Tibial nerve (tissue), 4 donors: ENCODE measurements at regions not wholly inside any gene's neighbourhood (a gene's known extent, or its start where the extent isn't known, plus 50 kb on each side); places are given as distances from the start of the nearest gene placed in this dataset.

Experiments
- DNase-seq, 2 donors: peaks; one replicate each; pipeline ENCODE4 v3.0.0-alpha.2; 2019; ENCODE audit warnings: low spot score in 2 of 2
- H3K27ac ChIP-seq, 4 donors: fragments of 200-600 bp; sonication (generic) in 3 of 4; one replicate each; pipeline ENCODE4 v1.5.1; 2017 to 2019; ENCODE audit warnings: mild to moderate bottlenecking in 1 of 4
- H3K27me3 ChIP-seq, 2 donors: fragments of 200-600 bp; sonication (generic) in 1 of 2; one replicate each; pipeline versions ENCODE4 v1.5.1 to v1.6.0; 2017 to 2019
- H3K36me3 ChIP-seq, 3 donors: fragments of 200-600 bp; sonication (generic); one replicate each; pipeline ENCODE4 v1.5.1; 2018 to 2019
- H3K4me1 ChIP-seq, 4 donors: fragments of 200-600 bp; sonication (generic) in 3 of 4; one replicate each; pipeline ENCODE4 v1.5.1; 2017 to 2019
- H3K4me3 ChIP-seq, 4 donors: fragments of 200-600 bp; sonication (generic) in 3 of 4; one replicate each; pipeline ENCODE4 v1.5.1; 2017 to 2019; ENCODE audit warnings: mild to moderate bottlenecking in 1 of 4, moderate library complexity in 1 of 4
- H3K9me3 ChIP-seq, 4 donors: fragments of 200-600 bp; sonication (generic) in 3 of 4; one replicate each; pipeline ENCODE4 v1.5.1; 2017 to 2019
- CTCF ChIP-seq, 5 experiments: fragments of 200-600 bp in 3 of 5; fragments of 450-650 bp in 2 of 5; sonication (generic) in 3 of 5; IDR thresholded peaks; one replicate each; pipeline ENCODE4 v1.5.1; 2016 to 2019; ENCODE audit warnings: antibody characterized with exemption in 5 of 5, mild to moderate bottlenecking in 3 of 5, moderate library complexity in 2 of 5
- EP300 ChIP-seq, 2 donors: sonication (generic); formaldehyde crosslinking; IDR thresholded peaks; one replicate each; pipeline ENCODE4 v1.6.1; 2017; ENCODE audit warnings: antibody characterized with exemption in 2 of 2, mild to moderate bottlenecking in 1 of 2
- POLR2A ChIP-seq, 2 donors: fragments of 450-650 bp; IDR thresholded peaks; one replicate each; pipeline ENCODE4 v1.6.1; 2017; ENCODE audit warnings: antibody characterized with exemption in 2 of 2, mild to moderate bottlenecking in 2 of 2, moderate library complexity in 2 of 2
- WGBS, 2 donors: methylation state at CpG; one replicate each; pipeline ENCODE4 v1.1.5; 2018; 5-methylcytosine and 5-hydroxymethylcytosine counted together

GRCh38 chr3:168885028-168885427, 778.5 kb downstream of the MECOM start:
- WGBS, 2 donors: 79% methylated on average over 2 of the region's 2 CpGs
- Histone ChIP-seq H3K4me1 (peaks cover 0 to 12% (median 0%) of the 10 kb centered on the region in 4 donors), H3K9me3 (no peaks in the 10 kb centered on the region), H3K4me3 (no peak overlapping the region), H3K27ac (no peak overlapping the region), H3K27me3 (no peaks in the 10 kb centered on the region), H3K36me3 (no peaks in the 10 kb centered on the region)
- TF ChIP-seq CTCF (IDR thresholded peaks at IDR 0.05): no peak
- no peak for TF ChIP-seq EP300 (IDR thresholded peaks at IDR 0.05)
- TF ChIP-seq POLR2A (IDR thresholded peaks at IDR 0.05): no peak
- DNase-seq: no peak

DNA sequence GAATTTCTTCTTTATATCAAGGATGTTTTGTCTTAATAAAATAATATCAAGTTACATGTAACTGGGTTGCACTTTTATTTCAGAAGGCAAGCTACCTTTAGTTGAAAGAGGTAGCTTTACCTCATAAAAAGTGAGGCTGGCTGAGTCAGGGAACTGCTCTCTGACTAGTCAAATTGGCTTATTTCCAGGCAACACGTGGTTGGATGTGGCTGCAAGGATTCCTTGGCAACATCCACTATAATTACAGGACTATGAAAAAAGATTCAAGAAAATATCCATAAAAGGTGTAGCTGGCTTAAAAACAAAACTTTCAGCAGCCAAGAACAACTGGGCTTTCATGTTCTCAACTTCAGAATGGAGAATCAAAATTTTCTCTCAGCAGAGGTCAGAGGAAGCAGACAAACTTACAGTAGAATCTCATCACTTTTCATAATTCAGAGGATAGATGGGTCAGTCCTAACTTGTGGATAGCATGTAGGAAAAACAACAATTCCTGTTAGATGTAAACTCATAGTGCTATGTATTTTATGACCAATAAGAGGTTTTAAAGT, 779.1 kb downstream of the MECOM start:
- Histone ChIP-seq H3K4me1 (peaks cover 0 to 12% (median 0%) of the 10 kb centered on the region in 4 donors), H3K27me3 (no peaks in the 10 kb centered on the region), H3K36me3 (no peaks in the 10 kb centered on the region), H3K9me3 (no peaks in the 10 kb centered on the region), H3K27ac (no peak overlapping the region), H3K4me3 (no peak overlapping the region)
- DNase-seq: peak in 1 of 2 donors; percentile 68
- 0 to 2% methylated on average over 1 of the region's 1 CpG for WGBS, 2 donors
- no peak for TF ChIP-seq EP300 (IDR thresholded peaks at IDR 0.05)
- TF ChIP-seq CTCF (IDR thresholded peaks at IDR 0.05): no peak
- TF ChIP-seq POLR2A (IDR thresholded peaks at IDR 0.05): no peak

DNA sequence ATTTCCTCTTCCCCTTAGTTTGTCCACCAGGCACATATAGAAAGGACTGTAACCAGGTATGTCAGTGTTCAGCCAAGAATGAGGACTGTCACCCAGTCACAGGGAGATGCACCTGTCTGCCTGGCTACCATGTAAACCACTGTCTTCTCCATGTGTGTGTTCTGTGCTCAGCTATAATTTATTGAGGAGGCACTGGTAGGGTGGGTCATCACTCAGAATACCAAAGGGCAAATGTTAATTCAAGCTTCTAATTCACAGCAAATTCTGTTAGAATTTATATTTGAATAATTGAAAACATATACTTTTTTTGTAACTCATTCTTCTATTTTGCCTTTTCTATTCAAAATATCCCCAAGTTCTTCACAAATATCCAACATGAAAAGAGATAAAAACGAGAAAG, 780.4 kb downstream of the MECOM start:
- H3K4me3 ChIP-seq: no peak overlapping the region
- WGBS, 2 donors: 3 to 57% methylated on average over 1 of the region's 1 CpG
- H3K9me3 ChIP-seq: no peaks in the 10 kb centered on the region
- H3K36me3 ChIP-seq: no peaks in the 10 kb centered on the region
- peaks cover 0 to 12% (median 0%) of the 10 kb centered on the region in 4 donors for H3K4me1 ChIP-seq
- DNase-seq: no peak
- H3K27me3 ChIP-seq: no peaks in the 10 kb centered on the region
- H3K27ac ChIP-seq: no peak overlapping the region
- no peak for TF ChIP-seq EP300 (IDR thresholded peaks at IDR 0.05)
- no peak for TF ChIP-seq CTCF (IDR thresholded peaks at IDR 0.05)
- TF ChIP-seq POLR2A (IDR thresholded peaks at IDR 0.05): no peak

- Histone ChIP-seq H3K4me3 (no peak overlapping the region), H3K27me3 (no peaks in the 10 kb centered on the region), H3K27ac (no peak overlapping the region), H3K9me3 (no peaks in the 10 kb centered on the region), H3K36me3 (no peaks in the 10 kb centered on the region), H3K4me1 (peaks cover 0 to 12% (median 0%) of the 10 kb centered on the region in 4 donors)
- WGBS, 2 donors: 70 to 80% methylated on average over 3 of the region's 3 CpGs
- DNase-seq: no peak
- no peak for TF ChIP-seq CTCF (IDR thresholded peaks at IDR 0.05)
Measured at GRCh38 chr3:168881804-168882203, 781.7 kb downstream of the MECOM start.

- Histone ChIP-seq H3K27me3 (no peaks in the 10 kb centered on the region), H3K9me3 (no peaks in the 10 kb centered on the region), H3K27ac (no peak overlapping the region), H3K4me3 (no peak overlapping the region), H3K36me3 (no peaks in the 10 kb centered on the region), H3K4me1 (no peaks in the 10 kb centered on the region)
- no peak for TF ChIP-seq POLR2A (IDR thresholded peaks at IDR 0.05)
- TF ChIP-seq EP300 (IDR thresholded peaks at IDR 0.05): no peak
- no peak for TF ChIP-seq CTCF (IDR thresholded peaks at IDR 0.05)
- DNase-seq: no peak
- 76 to 81% methylated on average over 1 of the region's 1 CpG for WGBS, 2 donors
Measured at GRCh38 chr3:168878655-168879054, 782.9 kb upstream of the GOLIM4 start.
